Stimulated activated CD4-positive, alpha-beta T cell treated with anti-CD3 and anti-CD28 coated beads, Interleukin-4, amount 100 ng/mL, for 24 hours (primary cell): ENCODE measurements at regions not wholly inside any gene's neighbourhood (a gene's known extent, or its start where the extent isn't known, plus 50 kb on each side); places are given as distances from the start of the nearest gene placed in this dataset.
"Not testable (repeated sequence)": the region's sequence is repeated elsewhere in the genome, so short reads cannot be mapped to it uniquely, and the experiment has no call there.

Experiments used
- DNase-seq: peaks from one replicate; pipeline ENCODE4 v3.0.0-alpha.2; 2020

- DNase-seq, result no peak
These were observed 216.9 kb upstream of the NRIP1 start for GRCh38 chr21:15281714-15282113.

GRCh38 chr21:15282665-15283064, 217.9 kb upstream of the NRIP1 start:
- DNase-seq, result no peak

GRCh38 chr21:15283138-15283537, 218.3 kb upstream of the NRIP1 start:
- no peak for DNase-seq

GRCh38 chr21:15283789-15284188, 219.0 kb upstream of the NRIP1 start:
- DNase-seq, result no peak

- no peak for DNase-seq
These were observed 220.8 kb upstream of the NRIP1 start for GRCh38 chr21:15285556-15285955.

- DNase-seq, result no peak
These were observed 224.4 kb upstream of the NRIP1 start for GRCh38 chr21:15289246-15289645.

- DNase-seq, result no peak
These were observed 225.4 kb upstream of the NRIP1 start for GRCh38 chr21:15289896-15290841.

- no peak for DNase-seq
These were observed 226.9 kb upstream of the NRIP1 start for GRCh38 chr21:15291621-15292266.

- no peak for DNase-seq
These were observed 228.4 kb upstream of the NRIP1 start for GRCh38 chr21:15293240-15293639.

- DNase-seq, result no peak
These were observed 231.1 kb upstream of the NRIP1 start for GRCh38 chr21:15295875-15296274.

GRCh38 chr21:15297824-15298223, 233.0 kb upstream of the NRIP1 start:
- no peak for DNase-seq

GRCh38 chr21:15298306-15298705, 233.5 kb upstream of the NRIP1 start:
- no peak for DNase-seq

GRCh38 chr21:15298755-15299154, 234.0 kb upstream of the NRIP1 start:
- DNase-seq, result not testable (repeated sequence)

- DNase-seq, result no peak
These were observed 235.3 kb upstream of the NRIP1 start for GRCh38 chr21:15300131-15300530.

GRCh38 chr21:15301014-15301413, 236.2 kb upstream of the NRIP1 start:
- DNase-seq, result no peak

GRCh38 chr21:15301736-15302135, 236.9 kb upstream of the NRIP1 start:
- DNase-seq, result no peak

- DNase-seq, result no peak
These were observed 241.5 kb upstream of the NRIP1 start for GRCh38 chr21:15306271-15306670.

GRCh38 chr21:15308333-15308732, 243.5 kb upstream of the NRIP1 start:
- DNase-seq, result no peak

- no peak for DNase-seq
These were observed 244.3 kb upstream of the NRIP1 start for GRCh38 chr21:15309022-15309590.

- DNase-seq, result no peak
These were observed 244.9 kb upstream of the NRIP1 start for GRCh38 chr21:15309721-15310120.

- no peak for DNase-seq
These were observed 246.7 kb upstream of the NRIP1 start for GRCh38 chr21:15311510-15311909.

- not testable (repeated sequence) for DNase-seq
These were observed 252.2 kb upstream of the NRIP1 start for GRCh38 chr21:15317034-15317433.

- no peak for DNase-seq
These were observed 254.9 kb upstream of the NRIP1 start for GRCh38 chr21:15319727-15320126.

- DNase-seq, result no peak
These were observed 259.7 kb upstream of the NRIP1 start for GRCh38 chr21:15324542-15324941.
